Heart left ventricle (tissue), 16 donors: ENCODE measurements at regions not wholly inside any gene's neighbourhood (a gene's known extent, or its start where the extent isn't known, plus 50 kb on each side); places are given as distances from the start of the nearest gene placed in this dataset.

Experiments used
- ATAC-seq, 4 donors: fragments of 200-7000 bp; cut with Tn5 transposase; one replicate each; pipeline ENCODE4 v1.9.1; 2020 to 2022; ENCODE audit warnings: moderate library complexity in 4 of 4, mild to moderate bottlenecking in 3 of 4, moderate number of reproducible peaks in 1 of 4
- DNase-seq, 5 donors: peaks; one replicate each; pipeline ENCODE4 v3.0.0-alpha.2; 2020
- H3K27ac ChIP-seq, 12 donors: fragments of 200-600 bp; sonication (generic) in 4 of 12; one replicate each; pipeline versions ENCODE4 v1.5.0 to v1.8.0; 2016 to 2022; ENCODE audit warnings: mild to moderate bottlenecking in 2 of 12
- H3K27me3 ChIP-seq, 9 donors: fragments of 200-600 bp; sonication (generic) in 2 of 9; one replicate each; pipeline versions ENCODE4 v1.5.1 to v1.8.0; 2016 to 2022; ENCODE audit warnings: mild to moderate bottlenecking in 3 of 9
- H3K36me3 ChIP-seq, 9 donors: fragments of 200-600 bp; sonication (generic) in 2 of 9; one replicate each; pipeline versions ENCODE4 v1.5.0 to v1.8.0; 2018 to 2022; ENCODE audit warnings: mild to moderate bottlenecking in 2 of 9
- H3K4me1 ChIP-seq, 12 donors: fragments of 200-600 bp; sonication (generic) in 4 of 12; one replicate each; pipeline versions ENCODE4 v1.5.0 to v1.8.0; 2016 to 2022; ENCODE audit warnings: mild to moderate bottlenecking in 3 of 12
- H3K4me3 ChIP-seq, 12 donors: fragments of 200-600 bp; sonication (generic) in 4 of 12; one replicate each; pipeline versions ENCODE4 v1.5.0 to v1.8.0; 2017 to 2022; ENCODE audit warnings: mild to moderate bottlenecking in 9 of 12, moderate library complexity in 4 of 12
- H3K9me3 ChIP-seq, 12 donors: fragments of 200-600 bp; sonication (generic) in 4 of 12; one replicate each; pipeline versions ENCODE4 v1.5.0 to v1.8.0; 2016 to 2022; ENCODE audit warnings: mild to moderate bottlenecking in 1 of 12
- POLR2A ChIP-seq, 2 donors: fragments of 450-650 bp; IDR thresholded peaks; one replicate each; pipeline ENCODE4 v1.6.1; 2017; ENCODE audit warnings: antibody characterized with exemption in 2 of 2, mild to moderate bottlenecking in 2 of 2, moderate library complexity in 2 of 2
- WGBS, 4 donors: extraction: QIAGEN DNeasy Blood & Tissue Kit in 2 of 4; methylation state at CpG; one replicate each; pipeline versions ENCODE4 v1.1.5 to v1.1.7; 2013 to 2018; 5-methylcytosine and 5-hydroxymethylcytosine counted together
- intact Hi-C, 10 donors: fragments of 100-400 bp; cut with DNase I; formaldehyde crosslinking; loops; one replicate each; pipeline versions ENCODE4 v1.11.1 to v1.14.2; 2022
- TF ChIP-seq, protein P1 (sequence below), 12 donors: fragments of 200-600 bp; sonication (generic) in 4 of 12; IDR thresholded peaks; one replicate each; pipeline versions ENCODE4 v1.5.0 to v1.8.0; 2018 to 2022; ENCODE audit warnings: antibody characterized with exemption in 12 of 12, mild to moderate bottlenecking in 5 of 12
- donor health status: ischemic (EF 13 %, LVEDD 7.1; RV severe dilation, severe dysfunction).
- donor health status: healthy with polysubstance abuse.
- donor health status: DM: no; HTN: yes; CAD: no.
- donor health status: DM: no; HTN: no; CAD: no.
- donor health status: ischemic (EF 25% LVEDD 6.9; RV normal size, moderate dysfunction).
- donor health status: ischemic (EF 25% LVEDD 5.7; RV mildly dilated, moderate dysfunction).
- donor health status: healthy.
- donor health status: DM: yes; HTN: yes; CAD: no.
- donor health status: ischemic (EF 35%, LVEDD 5.7; RV mildly dilated, moderate dysfunction).
- donor health status: nonischemic (EF 11% LVEDD 7.7; RV severe dilation, severe dysfunction).
- donor health status: DM: yes; HTN: yes; CAD: no.
- donor health status: PGD.
- donor health status: ischemic (EF 29% LVEDD 5.4; RV normal size, mild dysfunction).
- donor health status: nonischemic (EF 23%, LVEDD 6.1; RV moderate dilation, normal function).

DNA sequence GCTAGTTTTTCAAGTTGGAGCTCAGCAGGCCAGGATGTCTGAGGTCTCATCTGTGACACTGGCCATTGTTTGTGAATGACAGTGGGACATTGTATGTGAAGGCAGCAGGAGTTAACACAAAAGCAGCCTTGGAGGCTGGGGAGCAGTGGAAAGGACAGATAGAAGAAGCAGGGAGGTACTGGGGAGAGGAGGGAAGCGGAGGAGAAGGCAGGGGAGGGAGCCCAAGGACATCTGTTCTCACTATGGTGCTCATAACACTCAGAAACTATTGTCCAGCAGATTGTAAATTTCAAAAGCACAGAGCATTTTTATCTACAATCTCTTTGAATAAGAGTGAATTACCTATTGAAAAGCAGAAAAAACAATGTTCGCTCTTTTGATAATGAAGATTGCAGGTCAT lies 253.6 kb upstream of the DIPK2B start:
- Histone ChIP-seq H3K27ac (no peak overlapping the region), H3K4me3 (no peak overlapping the region), H3K9me3 (no peaks in the 10 kb centered on the region), H3K4me1 (no peaks in the 10 kb centered on the region), H3K27me3 (peaks cover 0 to 22% (median 0%) of the 10 kb centered on the region in 9 donors), H3K36me3 (no peaks in the 10 kb centered on the region)
- 78 to 86% (median 82%) methylated on average over 2 of the region's 2 CpGs for WGBS, 4 donors
- ATAC-seq: no peak
- intact Hi-C loops: no loop called here
- TF ChIP-seq, protein P1, sequence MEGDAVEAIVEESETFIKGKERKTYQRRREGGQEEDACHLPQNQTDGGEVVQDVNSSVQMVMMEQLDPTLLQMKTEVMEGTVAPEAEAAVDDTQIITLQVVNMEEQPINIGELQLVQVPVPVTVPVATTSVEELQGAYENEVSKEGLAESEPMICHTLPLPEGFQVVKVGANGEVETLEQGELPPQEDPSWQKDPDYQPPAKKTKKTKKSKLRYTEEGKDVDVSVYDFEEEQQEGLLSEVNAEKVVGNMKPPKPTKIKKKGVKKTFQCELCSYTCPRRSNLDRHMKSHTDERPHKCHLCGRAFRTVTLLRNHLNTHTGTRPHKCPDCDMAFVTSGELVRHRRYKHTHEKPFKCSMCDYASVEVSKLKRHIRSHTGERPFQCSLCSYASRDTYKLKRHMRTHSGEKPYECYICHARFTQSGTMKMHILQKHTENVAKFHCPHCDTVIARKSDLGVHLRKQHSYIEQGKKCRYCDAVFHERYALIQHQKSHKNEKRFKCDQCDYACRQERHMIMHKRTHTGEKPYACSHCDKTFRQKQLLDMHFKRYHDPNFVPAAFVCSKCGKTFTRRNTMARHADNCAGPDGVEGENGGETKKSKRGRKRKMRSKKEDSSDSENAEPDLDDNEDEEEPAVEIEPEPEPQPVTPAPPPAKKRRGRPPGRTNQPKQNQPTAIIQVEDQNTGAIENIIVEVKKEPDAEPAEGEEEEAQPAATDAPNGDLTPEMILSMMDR (IDR thresholded peaks at IDR 0.05): no peak
- no peak for TF ChIP-seq POLR2A (IDR thresholded peaks at IDR 0.05)
- no peak for DNase-seq

DNA sequence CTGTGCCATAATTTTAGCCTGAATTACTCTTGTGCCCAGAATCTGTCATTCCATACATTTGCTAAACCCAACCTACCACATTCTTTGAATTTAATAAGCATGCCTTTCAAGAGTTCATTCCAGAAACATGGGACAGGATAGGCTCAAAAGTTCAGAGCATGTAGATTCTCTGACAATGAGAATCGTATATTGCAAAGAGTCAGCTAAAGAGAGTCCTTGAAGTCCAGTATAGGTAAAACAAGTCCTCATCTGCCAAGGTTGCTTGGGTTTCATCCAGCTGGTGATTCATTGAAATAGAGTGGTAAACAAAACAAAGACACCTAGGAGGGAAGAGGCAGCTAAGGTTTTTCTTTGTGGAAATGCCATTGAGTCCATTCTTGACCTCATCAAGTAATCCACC lies 249.3 kb upstream of the DIPK2B start:
- DNase-seq: no peak
- Histone ChIP-seq H3K4me3 (no peak overlapping the region), H3K27ac (no peak overlapping the region), H3K36me3 (no peaks in the 10 kb centered on the region), H3K4me1 (no peaks in the 10 kb centered on the region), H3K27me3 (peaks cover 0 to 25% (median 0%) of the 10 kb centered on the region in 9 donors), H3K9me3 (no peaks in the 10 kb centered on the region)
- WGBS, 4 donors: 64 to 91% (median 70%) methylated on average over 1 of the region's 1 CpG
- no peak for ATAC-seq
- intact Hi-C loops: loop anchor here in 1 of 10 donors (10.0 kb wide), 1 partner anchor 55 kb away; no protein-coding TSS in a partner anchor
- TF ChIP-seq POLR2A (IDR thresholded peaks at IDR 0.05): no peak
- TF ChIP-seq, protein P1 (IDR thresholded peaks at IDR 0.05): no peak

DNA sequence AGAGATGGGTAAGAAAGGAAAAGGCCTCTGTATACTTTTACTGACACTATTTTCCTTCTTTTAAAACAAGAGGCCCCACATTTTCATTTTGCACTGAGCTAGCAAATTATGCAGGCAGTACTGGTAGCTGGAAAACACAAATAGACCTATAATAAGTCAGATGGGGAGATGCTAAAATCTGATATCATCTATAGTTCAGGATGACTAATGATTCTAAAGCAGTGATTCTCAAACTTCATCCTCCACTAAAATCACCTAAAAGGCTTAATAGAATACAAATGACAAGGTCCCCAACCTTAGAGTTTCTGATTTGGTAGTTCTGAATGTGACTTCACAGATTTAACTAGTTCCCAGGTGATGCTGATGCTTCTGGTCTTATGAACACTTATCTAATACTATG lies 247.3 kb upstream of the DIPK2B start:
- DNase-seq (no peak), ATAC-seq (no peak)
- intact Hi-C loops: loop anchor here in 1 of 10 donors (10.0 kb wide), 1 partner anchor 57 kb away; no protein-coding TSS in a partner anchor
- no peak for TF ChIP-seq POLR2A (IDR thresholded peaks at IDR 0.05)
- TF ChIP-seq, protein P1 (IDR thresholded peaks at IDR 0.05): no peak
- Histone ChIP-seq H3K27me3 (peaks cover 0 to 31% (median 0%) of the 10 kb centered on the region in 9 donors), H3K4me3 (no peak overlapping the region), H3K27ac (no peak overlapping the region), H3K4me1 (no peaks in the 10 kb centered on the region), H3K36me3 (no peaks in the 10 kb centered on the region), H3K9me3 (no peaks in the 10 kb centered on the region)

DNA sequence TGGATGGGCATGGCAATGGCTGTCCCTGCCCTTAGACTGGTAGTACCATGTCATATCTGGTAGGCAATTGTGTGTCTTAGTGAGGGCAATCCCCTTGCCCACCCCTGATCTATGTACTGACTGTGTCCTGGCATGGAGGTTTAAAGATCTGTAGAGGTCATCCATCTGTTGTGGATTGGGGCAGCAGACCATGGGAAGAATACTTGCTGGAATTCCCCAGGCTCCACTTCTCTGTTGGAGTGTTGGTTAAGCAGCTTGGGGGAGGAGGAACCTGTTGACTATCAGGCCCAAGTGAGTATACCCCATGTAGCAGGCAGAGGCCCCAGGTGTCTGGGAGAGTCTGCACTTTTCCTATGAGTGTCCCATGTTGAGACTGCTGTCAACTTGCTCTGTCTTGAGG lies 246.7 kb upstream of the DIPK2B start:
- no peak for DNase-seq
- ATAC-seq: no peak
- H3K4me1 ChIP-seq: no peaks in the 10 kb centered on the region
- H3K36me3 ChIP-seq: no peaks in the 10 kb centered on the region
- peaks cover 0 to 34% (median 0%) of the 10 kb centered on the region in 9 donors for H3K27me3 ChIP-seq
- no peaks in the 10 kb centered on the region for H3K9me3 ChIP-seq
- intact Hi-C loops: loop anchor here in 1 of 10 donors (10.0 kb wide), 1 partner anchor 57 kb away; no protein-coding TSS in a partner anchor
- TF ChIP-seq, protein P1 (IDR thresholded peaks at IDR 0.05): no peak
- no peak overlapping the region for H3K4me3 ChIP-seq
- no peak overlapping the region for H3K27ac ChIP-seq
